ENCODE measurements at regions not wholly inside any gene's neighbourhood (a gene's known extent, or its start where the extent isn't known, plus 50 kb on each side); places are given as distances from the start of the nearest gene placed in this dataset.
"Not testable (repeated sequence)": the region's sequence is repeated elsewhere in the genome, so short reads cannot be mapped to it uniquely, and the experiment has no call there.

GRCh38 chr6:167670938-167671338 is 155.8 kb upstream of the AFDN start:
- Histone ChIP-seq H3K4me3 (ENCODE audit: insufficient read length, low read depth) (no peak overlapping the region), H3K9ac (ENCODE audit: insufficient read length, low read depth) (no peak overlapping the region), H3K27me3 (ENCODE audit: insufficient read depth, insufficient read length) (no peaks in the 10 kb centered on the region), H3K36me3 (ENCODE audit: insufficient read depth, insufficient read length, low read length) (no peaks in the 10 kb centered on the region), H3K9me3 (ENCODE audit: insufficient read depth, low read length) (peaks cover 17% of the 10 kb centered on the region; the same call in 1 of the 2 replicates), H3K4me1 (ENCODE audit: insufficient read depth, insufficient read length) (peaks cover 4% of the 10 kb centered on the region)
- DNase-seq (ENCODE audit: low read depth, low spot score), result no peak
- no peak for TF ChIP-seq ZNF274 (IDR thresholded peaks at IDR 0.05; ENCODE audit: low read depth, low read length)
- no peak for TF ChIP-seq SUZ12 (IDR thresholded peaks at IDR 0.05; ENCODE audit: extremely low read depth, insufficient read depth, insufficient read length)
- TF ChIP-seq YY1 (IDR thresholded peaks at IDR 0.05; ENCODE audit: insufficient read depth, insufficient read length), result no peak

GRCh38 chr6:167671379-167671976 is 155.2 kb upstream of the AFDN start:
- H3K27me3 ChIP-seq (ENCODE audit: insufficient read depth, insufficient read length); H3K4me3 ChIP-seq (ENCODE audit: insufficient read length, low read depth); H3K36me3 ChIP-seq (ENCODE audit: insufficient read depth, insufficient read length, low read length); H3K9ac ChIP-seq (ENCODE audit: insufficient read length, low read depth); H3K4me1 ChIP-seq (ENCODE audit: insufficient read depth, insufficient read length); DNase-seq (ENCODE audit: low read depth, low spot score): not testable (repeated sequence)
- H3K9me3 ChIP-seq (ENCODE audit: insufficient read depth, low read length), result peaks cover 17% of the 10 kb centered on the region; the same call in 1 of the 2 replicates

- TF ChIP-seq YY1 (IDR thresholded peaks at IDR 0.05; ENCODE audit: insufficient read depth, insufficient read length), result no peak
- TF ChIP-seq SUZ12 (IDR thresholded peaks at IDR 0.05; ENCODE audit: extremely low read depth, insufficient read depth, insufficient read length), result no peak
- TF ChIP-seq ZNF274 (IDR thresholded peaks at IDR 0.05; ENCODE audit: low read depth, low read length), result no peak
- Histone ChIP-seq H3K27me3 (ENCODE audit: insufficient read depth, insufficient read length) (peaks cover 4% of the 10 kb centered on the region), H3K4me1 (ENCODE audit: insufficient read depth, insufficient read length) (no peaks in the 10 kb centered on the region), H3K36me3 (ENCODE audit: insufficient read depth, insufficient read length, low read length) (no peaks in the 10 kb centered on the region), H3K9me3 (ENCODE audit: insufficient read depth, low read length) (peaks cover 17% of the 10 kb centered on the region; the same call in 1 of the 2 replicates), H3K4me3 (ENCODE audit: insufficient read length, low read depth) (no peak overlapping the region), H3K9ac (ENCODE audit: insufficient read length, low read depth) (no peak overlapping the region)
- DNase-seq (ENCODE audit: low read depth, low spot score), result no peak
Measured at GRCh38 chr6:167671977-167672687, 154.6 kb upstream of the AFDN start.

- H3K4me1 ChIP-seq (ENCODE audit: insufficient read depth, insufficient read length), result no peaks in the 10 kb centered on the region
Measured at GRCh38 chr6:167672738-167673137, 154.0 kb upstream of the AFDN start.

GRCh38 chr6:167673946-167674345 is 152.8 kb upstream of the AFDN start:
- no peak for DNase-seq (ENCODE audit: low read depth, low spot score)
- H3K4me3 ChIP-seq (ENCODE audit: insufficient read length, low read depth), result no peak overlapping the region
- peaks cover 8% of the 10 kb centered on the region for H3K27me3 ChIP-seq (ENCODE audit: insufficient read depth, insufficient read length)
- H3K9me3 ChIP-seq (ENCODE audit: insufficient read depth, low read length), result peaks cover 17% of the 10 kb centered on the region; the same call in 1 of the 2 replicates
- H3K36me3 ChIP-seq (ENCODE audit: insufficient read depth, insufficient read length, low read length), result no peaks in the 10 kb centered on the region
- H3K4me1 ChIP-seq (ENCODE audit: insufficient read depth, insufficient read length), result no peaks in the 10 kb centered on the region
- no peak for TF ChIP-seq YY1 (IDR thresholded peaks at IDR 0.05; ENCODE audit: insufficient read depth, insufficient read length)
- TF ChIP-seq ZNF274 (IDR thresholded peaks at IDR 0.05; ENCODE audit: low read depth, low read length), result no peak
- TF ChIP-seq SUZ12 (IDR thresholded peaks at IDR 0.05; ENCODE audit: extremely low read depth, insufficient read depth, insufficient read length), result no peak
- no peak overlapping the region for H3K9ac ChIP-seq (ENCODE audit: insufficient read length, low read depth)

More at GRCh38 chr6:167672738-167673137, 154.0 kb upstream of the AFDN start:
- no peak for DNase-seq (ENCODE audit: low read depth, low spot score)
- no peak overlapping the region for H3K9ac ChIP-seq (ENCODE audit: insufficient read length, low read depth)
- H3K36me3 ChIP-seq (ENCODE audit: insufficient read depth, insufficient read length, low read length), result no peaks in the 10 kb centered on the region
- H3K27me3 ChIP-seq (ENCODE audit: insufficient read depth, insufficient read length), result peaks cover 8% of the 10 kb centered on the region
- no peak overlapping the region for H3K4me3 ChIP-seq (ENCODE audit: insufficient read length, low read depth)
- peaks cover 17% of the 10 kb centered on the region; the same call in 1 of the 2 replicates for H3K9me3 ChIP-seq (ENCODE audit: insufficient read depth, low read length)
- no peak for TF ChIP-seq SUZ12 (IDR thresholded peaks at IDR 0.05; ENCODE audit: extremely low read depth, insufficient read depth, insufficient read length)
- no peak for TF ChIP-seq ZNF274 (IDR thresholded peaks at IDR 0.05; ENCODE audit: low read depth, low read length)
- no peak for TF ChIP-seq YY1 (IDR thresholded peaks at IDR 0.05; ENCODE audit: insufficient read depth, insufficient read length)

GRCh38 chr6:167674486-167674885 is 152.2 kb upstream of the AFDN start:
- H3K9me3 ChIP-seq (ENCODE audit: insufficient read depth, low read length), result peaks cover 17% of the 10 kb centered on the region; the same call in 1 of the 2 replicates
- no peaks in the 10 kb centered on the region for H3K4me1 ChIP-seq (ENCODE audit: insufficient read depth, insufficient read length)
- peaks cover 9% of the 10 kb centered on the region for H3K27me3 ChIP-seq (ENCODE audit: insufficient read depth, insufficient read length)

GRCh38 chr6:167676000-167676665 is 150.6 kb upstream of the AFDN start:
- H3K4me1 ChIP-seq (ENCODE audit: insufficient read depth, insufficient read length), result no peaks in the 10 kb centered on the region
- TF ChIP-seq SUZ12 (IDR thresholded peaks at IDR 0.05; ENCODE audit: extremely low read depth, insufficient read depth, insufficient read length) (no peak), YY1 (IDR thresholded peaks at IDR 0.05; ENCODE audit: insufficient read depth, insufficient read length) (no peak), ZNF274 (IDR thresholded peaks at IDR 0.05; ENCODE audit: low read depth, low read length) (no peak)
- peaks cover 14% of the 10 kb centered on the region; the same call in 1 of the 2 replicates for H3K9me3 ChIP-seq (ENCODE audit: insufficient read depth, low read length)
- peaks cover 22% of the 10 kb centered on the region for H3K27me3 ChIP-seq (ENCODE audit: insufficient read depth, insufficient read length)
- DNase-seq (ENCODE audit: low read depth, low spot score), result no peak
- no peak overlapping the region for H3K4me3 ChIP-seq (ENCODE audit: insufficient read length, low read depth)
- H3K9ac ChIP-seq (ENCODE audit: insufficient read length, low read depth), result no peak overlapping the region
- H3K36me3 ChIP-seq (ENCODE audit: insufficient read depth, insufficient read length, low read length), result no peaks in the 10 kb centered on the region

More at GRCh38 chr6:167674486-167674885, 152.2 kb upstream of the AFDN start:
- no peaks in the 10 kb centered on the region for H3K36me3 ChIP-seq (ENCODE audit: insufficient read depth, insufficient read length, low read length)
- no peak overlapping the region for H3K9ac ChIP-seq (ENCODE audit: insufficient read length, low read depth)
- no peak overlapping the region for H3K4me3 ChIP-seq (ENCODE audit: insufficient read length, low read depth)
- TF ChIP-seq YY1 (IDR thresholded peaks at IDR 0.05; ENCODE audit: insufficient read depth, insufficient read length), result no peak
- DNase-seq (ENCODE audit: low read depth, low spot score), result no peak

All from NT2/D1 (cell line).